ENCODE measurements at regions not wholly inside any gene's neighbourhood (a gene's known extent, or its start where the extent isn't known, plus 50 kb on each side); places are given as distances from the start of the nearest gene placed in this dataset.

DNA sequence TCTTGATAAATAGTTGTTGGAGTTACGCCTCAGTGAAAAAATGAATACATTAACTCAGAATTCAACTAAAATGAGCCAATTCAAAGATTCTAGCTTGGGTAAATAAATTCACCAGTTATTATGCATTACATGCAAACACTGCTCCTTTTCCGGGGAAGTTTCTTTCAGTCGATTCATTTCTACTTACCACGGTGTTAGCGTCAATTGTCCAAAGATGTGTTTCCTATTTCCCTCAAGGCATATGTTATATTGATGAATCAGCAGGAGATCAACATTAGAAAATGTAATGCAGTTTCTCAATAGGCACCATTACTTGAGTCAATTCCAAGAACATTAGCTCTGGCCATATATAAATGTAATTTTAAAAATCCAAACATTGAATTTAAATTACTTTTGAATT lies 517.7 kb downstream of the OTOL1 start:
- Histone ChIP-seq H3K9me3 (no peaks in the 10 kb centered on the region), H3K4me1 (no peaks in the 10 kb centered on the region), H3K27me3 (no peaks in the 10 kb centered on the region), H3K4me3 (no peak overlapping the region), H3K36me3 (no peaks in the 10 kb centered on the region), H3K27ac (no peak overlapping the region)
- WGBS, 2 donors (ENCODE audit: low coverage in 1 of 2) = 90 to 94% methylated on average over 5 of the region's 5 CpGs
- no peak for ATAC-seq
- TF ChIP-seq POLR2AphosphoS5 (IDR thresholded peaks at IDR 0.05) (no peak), POLR2A (IDR thresholded peaks at IDR 0.05) (no peak), EP300 (IDR thresholded peaks at IDR 0.05) (no peak)
- TF ChIP-seq, protein P1, sequence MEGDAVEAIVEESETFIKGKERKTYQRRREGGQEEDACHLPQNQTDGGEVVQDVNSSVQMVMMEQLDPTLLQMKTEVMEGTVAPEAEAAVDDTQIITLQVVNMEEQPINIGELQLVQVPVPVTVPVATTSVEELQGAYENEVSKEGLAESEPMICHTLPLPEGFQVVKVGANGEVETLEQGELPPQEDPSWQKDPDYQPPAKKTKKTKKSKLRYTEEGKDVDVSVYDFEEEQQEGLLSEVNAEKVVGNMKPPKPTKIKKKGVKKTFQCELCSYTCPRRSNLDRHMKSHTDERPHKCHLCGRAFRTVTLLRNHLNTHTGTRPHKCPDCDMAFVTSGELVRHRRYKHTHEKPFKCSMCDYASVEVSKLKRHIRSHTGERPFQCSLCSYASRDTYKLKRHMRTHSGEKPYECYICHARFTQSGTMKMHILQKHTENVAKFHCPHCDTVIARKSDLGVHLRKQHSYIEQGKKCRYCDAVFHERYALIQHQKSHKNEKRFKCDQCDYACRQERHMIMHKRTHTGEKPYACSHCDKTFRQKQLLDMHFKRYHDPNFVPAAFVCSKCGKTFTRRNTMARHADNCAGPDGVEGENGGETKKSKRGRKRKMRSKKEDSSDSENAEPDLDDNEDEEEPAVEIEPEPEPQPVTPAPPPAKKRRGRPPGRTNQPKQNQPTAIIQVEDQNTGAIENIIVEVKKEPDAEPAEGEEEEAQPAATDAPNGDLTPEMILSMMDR (IDR thresholded peaks at IDR 0.05) = no peak

DNA sequence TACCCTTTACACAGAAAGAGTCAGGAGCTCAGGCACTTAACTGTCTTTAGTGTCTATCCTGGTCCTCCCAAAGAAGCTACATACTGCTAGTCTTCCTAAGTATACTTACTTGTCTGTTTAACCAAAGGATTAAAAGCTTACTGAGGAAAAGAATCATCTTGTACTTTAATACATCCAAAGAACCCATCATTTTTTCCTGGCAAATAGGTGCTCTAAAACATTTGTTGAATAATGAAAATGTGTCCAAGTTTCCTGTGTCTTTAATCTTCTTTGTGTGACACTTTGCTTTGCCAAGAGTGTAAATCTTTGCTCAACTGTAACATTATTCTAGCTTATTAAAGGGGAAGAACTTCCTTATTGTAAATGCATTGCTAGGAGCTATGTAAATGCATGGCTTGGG lies 519.2 kb downstream of the OTOL1 start:
- H3K9me3 ChIP-seq = peaks cover 0 to 4% (median 0%) of the 10 kb centered on the region in 3 donors
- H3K4me3 ChIP-seq = no peak overlapping the region
- H3K36me3 ChIP-seq = no peaks in the 10 kb centered on the region
- no peaks in the 10 kb centered on the region for H3K27me3 ChIP-seq
- TF ChIP-seq EP300 (IDR thresholded peaks at IDR 0.05) (no peak), POLR2AphosphoS5 (IDR thresholded peaks at IDR 0.05) (no peak), POLR2A (IDR thresholded peaks at IDR 0.05) (no peak)
- TF ChIP-seq, protein P1 (IDR thresholded peaks at IDR 0.05) = no peak
- ATAC-seq = no peak
- H3K4me1 ChIP-seq = no peaks in the 10 kb centered on the region
- H3K27ac ChIP-seq = no peak overlapping the region

DNA sequence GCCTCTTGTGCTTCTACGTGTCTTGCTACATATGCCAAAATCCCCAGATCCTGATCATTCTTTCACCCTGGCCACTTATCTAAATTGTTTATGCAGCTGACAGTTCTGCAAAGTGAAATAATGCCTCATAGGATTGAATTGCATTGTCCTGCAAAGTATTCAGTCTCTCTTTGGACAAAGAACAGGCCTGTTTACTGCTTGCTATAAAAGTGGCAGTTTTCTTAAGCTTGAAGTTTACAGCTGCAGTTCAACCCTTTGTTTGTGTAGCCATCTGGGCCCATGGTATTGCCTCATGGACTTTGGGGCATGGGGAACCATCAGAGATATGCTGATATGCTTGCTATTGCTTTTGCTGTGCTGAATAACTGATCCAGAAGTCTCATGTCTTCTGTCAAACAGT lies 523.2 kb downstream of the OTOL1 start:
- peaks cover 0 to 4% (median 0%) of the 10 kb centered on the region in 3 donors for H3K9me3 ChIP-seq
- 44 to 53% methylated on average over 1 of the region's 1 CpG for WGBS, 2 donors (ENCODE audit: low coverage in 1 of 2)
- no peak for ATAC-seq
- no peak for TF ChIP-seq POLR2A (IDR thresholded peaks at IDR 0.05)
- no peak for TF ChIP-seq POLR2AphosphoS5 (IDR thresholded peaks at IDR 0.05)
- TF ChIP-seq, protein P1 (IDR thresholded peaks at IDR 0.05) = no peak
- no peak for TF ChIP-seq EP300 (IDR thresholded peaks at IDR 0.05)
- no peaks in the 10 kb centered on the region for H3K4me1 ChIP-seq
- no peaks in the 10 kb centered on the region for H3K27me3 ChIP-seq
- H3K4me3 ChIP-seq = no peak overlapping the region
- H3K27ac ChIP-seq = no peak overlapping the region
- no peaks in the 10 kb centered on the region for H3K36me3 ChIP-seq

DNA sequence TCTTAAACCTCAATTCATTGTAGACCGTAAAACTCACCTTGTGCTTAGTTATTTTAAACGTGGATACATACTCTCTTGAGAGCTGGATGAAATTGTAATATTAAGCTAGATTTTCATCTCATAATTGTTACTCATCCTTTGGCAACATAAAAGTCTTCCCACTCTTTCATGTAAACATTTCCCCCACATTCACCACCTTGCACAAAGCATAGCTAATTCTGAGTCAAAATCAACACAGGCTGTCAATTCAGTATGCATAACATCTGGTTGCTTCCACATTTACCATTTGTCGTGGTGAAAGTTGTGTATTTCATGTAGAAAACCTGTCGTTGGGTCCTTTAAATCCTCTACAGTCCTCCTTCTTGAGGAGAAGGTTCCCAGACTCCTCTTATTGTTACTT lies 524.6 kb downstream of the OTOL1 start:
- Histone ChIP-seq H3K4me1 (no peaks in the 10 kb centered on the region), H3K4me3 (no peak overlapping the region), H3K36me3 (no peaks in the 10 kb centered on the region), H3K27ac (no peak overlapping the region), H3K27me3 (no peaks in the 10 kb centered on the region), H3K9me3 (peaks cover 0 to 4% (median 0%) of the 10 kb centered on the region in 3 donors)
- TF ChIP-seq POLR2AphosphoS5 (IDR thresholded peaks at IDR 0.05) (no peak), EP300 (IDR thresholded peaks at IDR 0.05) (no peak), POLR2A (IDR thresholded peaks at IDR 0.05) (no peak)
- TF ChIP-seq, protein P1 (IDR thresholded peaks at IDR 0.05) = no peak
- no peak for ATAC-seq
- 41 to 59% methylated on average over 4 of the region's 4 CpGs for WGBS, 2 donors (ENCODE audit: low coverage in 1 of 2)

DNA sequence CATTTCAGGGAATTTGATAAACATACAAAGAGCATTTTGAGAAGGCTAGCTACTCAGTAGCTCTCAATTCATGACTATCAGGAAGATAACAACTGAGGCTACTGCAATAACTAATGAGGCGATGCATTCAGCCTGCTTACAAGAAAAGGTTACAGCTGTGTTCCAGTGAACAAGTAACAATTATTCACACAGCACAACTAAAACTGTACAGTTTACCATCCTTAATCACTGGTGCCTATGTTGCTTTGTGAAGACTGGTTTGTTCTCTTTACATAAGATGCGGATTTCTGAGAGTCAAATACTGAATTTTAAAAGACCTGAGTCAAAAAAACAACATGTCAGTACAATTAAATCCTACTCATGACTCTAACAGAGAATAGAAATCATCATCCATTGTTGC lies 526.3 kb downstream of the OTOL1 start:
- Histone ChIP-seq H3K36me3 (no peaks in the 10 kb centered on the region), H3K27ac (no peak overlapping the region), H3K4me1 (no peaks in the 10 kb centered on the region), H3K27me3 (no peaks in the 10 kb centered on the region), H3K4me3 (no peak overlapping the region), H3K9me3 (peaks cover 0 to 4% (median 0%) of the 10 kb centered on the region in 3 donors)
- TF ChIP-seq EP300 (IDR thresholded peaks at IDR 0.05) = no peak
- TF ChIP-seq POLR2AphosphoS5 (IDR thresholded peaks at IDR 0.05) = no peak
- TF ChIP-seq, protein P1 (IDR thresholded peaks at IDR 0.05) = no peak
- no peak for TF ChIP-seq POLR2A (IDR thresholded peaks at IDR 0.05)
- WGBS, 2 donors (ENCODE audit: low coverage in 1 of 2) = 91 to 100% methylated on average over 2 of the region's 2 CpGs
- ATAC-seq = no peak

All from gastroesophageal sphincter (tissue), 4 donors.